ENCODE measurements at regions not wholly inside any gene's neighbourhood (a gene's known extent, or its start where the extent isn't known, plus 50 kb on each side); places are given as distances from the start of the nearest gene placed in this dataset.

DNA sequence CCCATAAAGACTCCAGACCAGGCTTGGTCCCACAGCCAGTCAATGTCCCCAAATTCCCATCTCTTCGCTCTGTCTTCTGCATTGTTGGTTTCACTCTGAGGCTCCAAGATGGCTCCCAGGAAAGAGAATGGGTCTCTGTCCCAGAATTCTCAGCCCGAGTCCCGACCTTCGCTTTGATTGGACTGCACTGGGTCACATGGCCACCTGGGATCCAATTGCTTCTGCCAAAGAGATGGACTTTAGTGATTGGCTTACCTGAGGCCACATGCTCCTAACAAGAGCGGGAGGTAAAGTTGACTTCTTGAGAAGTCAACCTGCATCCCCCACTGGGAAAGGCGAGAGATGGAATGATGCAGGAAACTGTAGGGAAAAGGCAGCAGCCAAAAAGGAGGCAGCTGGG lies 104.7 kb upstream of the PMEPA1 start:
- TF ChIP-seq POLR2A (IDR thresholded peaks at IDR 0.05): no peak
- TF ChIP-seq, protein P1, sequence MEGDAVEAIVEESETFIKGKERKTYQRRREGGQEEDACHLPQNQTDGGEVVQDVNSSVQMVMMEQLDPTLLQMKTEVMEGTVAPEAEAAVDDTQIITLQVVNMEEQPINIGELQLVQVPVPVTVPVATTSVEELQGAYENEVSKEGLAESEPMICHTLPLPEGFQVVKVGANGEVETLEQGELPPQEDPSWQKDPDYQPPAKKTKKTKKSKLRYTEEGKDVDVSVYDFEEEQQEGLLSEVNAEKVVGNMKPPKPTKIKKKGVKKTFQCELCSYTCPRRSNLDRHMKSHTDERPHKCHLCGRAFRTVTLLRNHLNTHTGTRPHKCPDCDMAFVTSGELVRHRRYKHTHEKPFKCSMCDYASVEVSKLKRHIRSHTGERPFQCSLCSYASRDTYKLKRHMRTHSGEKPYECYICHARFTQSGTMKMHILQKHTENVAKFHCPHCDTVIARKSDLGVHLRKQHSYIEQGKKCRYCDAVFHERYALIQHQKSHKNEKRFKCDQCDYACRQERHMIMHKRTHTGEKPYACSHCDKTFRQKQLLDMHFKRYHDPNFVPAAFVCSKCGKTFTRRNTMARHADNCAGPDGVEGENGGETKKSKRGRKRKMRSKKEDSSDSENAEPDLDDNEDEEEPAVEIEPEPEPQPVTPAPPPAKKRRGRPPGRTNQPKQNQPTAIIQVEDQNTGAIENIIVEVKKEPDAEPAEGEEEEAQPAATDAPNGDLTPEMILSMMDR (IDR thresholded peaks at IDR 0.05): no peak

All from breast epithelium (tissue), 3 donors.